ENCODE measurements at regions not wholly inside any gene's neighbourhood (a gene's known extent, or its start where the extent isn't known, plus 50 kb on each side); places are given as distances from the start of the nearest gene placed in this dataset.

- Mint-ChIP-seq H3K9me3 (ENCODE audit: insufficient read depth) (no peaks in the 10 kb centered on the region), H3K4me3 (no peak overlapping the region), H3K4me1 (ENCODE audit: low read depth) (no peaks in the 10 kb centered on the region), H3K36me3 (ENCODE audit: low read depth) (no peaks in the 10 kb centered on the region), H3K27me3 (ENCODE audit: low read depth) (peaks cover 2% of the 10 kb centered on the region), H3K27ac (no peak overlapping the region)
- ChIA-PET POLR2A (no interaction called here), CTCF (interaction anchor here (1.2 kb wide), 1 partner anchor 8 kb away, joined by 3 read pairs; no protein-coding TSS in a partner anchor)
- ATAC-seq (no peak), DNase-seq (no peak)
These were observed 307.5 kb upstream of the CLINT1 start for GRCh38 chr5:158166424-158166823.

GRCh38 chr5:158165647-158166046 lies 306.7 kb upstream of the CLINT1 start:
- no peaks in the 10 kb centered on the region for H3K9me3 Mint-ChIP-seq (ENCODE audit: insufficient read depth)
- ChIA-PET POLR2A (no interaction called here), CTCF (interaction anchor here (1.2 kb wide), 1 partner anchor 9 kb away, joined by 3 read pairs; no protein-coding TSS in a partner anchor)
- H3K27ac Mint-ChIP-seq: no peak overlapping the region
- H3K27me3 Mint-ChIP-seq (ENCODE audit: low read depth): peaks cover 2% of the 10 kb centered on the region
- no peak overlapping the region for H3K4me3 Mint-ChIP-seq
- H3K36me3 Mint-ChIP-seq (ENCODE audit: low read depth): no peaks in the 10 kb centered on the region
- no peaks in the 10 kb centered on the region for H3K4me1 Mint-ChIP-seq (ENCODE audit: low read depth)
- no peak for DNase-seq
- ATAC-seq: no peak

DNA sequence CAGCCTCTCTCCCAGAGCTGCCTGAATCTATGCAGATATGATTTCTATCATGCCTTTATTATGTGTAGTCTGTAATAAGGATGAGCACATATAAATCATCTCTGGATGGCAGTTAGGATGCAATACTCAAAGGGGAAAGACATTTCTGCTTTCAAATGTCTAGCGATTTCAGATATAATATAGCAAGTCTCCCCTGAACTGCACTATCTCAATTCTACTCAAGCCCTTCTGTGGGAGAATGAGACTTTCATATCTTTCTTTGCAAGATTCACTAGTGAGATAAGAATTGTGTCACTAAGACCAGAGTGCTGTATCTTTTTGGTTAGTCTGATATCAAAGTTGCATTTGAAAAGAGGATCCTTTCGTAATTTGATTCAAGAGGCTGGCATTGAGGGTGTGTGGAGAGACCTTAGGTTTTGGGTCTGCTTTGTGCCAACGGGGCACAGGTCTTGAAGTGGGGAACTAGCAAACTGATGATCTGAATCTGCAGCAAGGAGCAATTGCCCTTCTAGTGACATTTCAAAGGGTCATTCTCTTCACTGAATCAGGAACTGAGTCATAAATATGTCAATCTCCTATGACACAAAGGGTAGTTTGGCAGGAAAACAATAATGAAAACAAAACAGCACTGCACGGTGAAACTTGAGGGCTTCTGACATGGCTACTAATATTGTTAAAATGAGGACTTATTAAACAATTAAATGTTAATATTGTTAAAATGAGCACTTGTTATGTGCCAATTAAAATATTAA lies 305.5 kb upstream of the CLINT1 start:
- H3K27me3 Mint-ChIP-seq (ENCODE audit: low read depth): peaks cover 2% of the 10 kb centered on the region
- no peaks in the 10 kb centered on the region for H3K36me3 Mint-ChIP-seq (ENCODE audit: low read depth)
- no peak overlapping the region for H3K27ac Mint-ChIP-seq
- ChIA-PET POLR2A (no interaction called here), CTCF (no interaction called here)
- H3K4me1 Mint-ChIP-seq (ENCODE audit: low read depth): no peaks in the 10 kb centered on the region
- DNase-seq: no peak
- H3K9me3 Mint-ChIP-seq (ENCODE audit: insufficient read depth): no peaks in the 10 kb centered on the region
- H3K4me3 Mint-ChIP-seq: no peak overlapping the region
- ATAC-seq: no peak

DNA sequence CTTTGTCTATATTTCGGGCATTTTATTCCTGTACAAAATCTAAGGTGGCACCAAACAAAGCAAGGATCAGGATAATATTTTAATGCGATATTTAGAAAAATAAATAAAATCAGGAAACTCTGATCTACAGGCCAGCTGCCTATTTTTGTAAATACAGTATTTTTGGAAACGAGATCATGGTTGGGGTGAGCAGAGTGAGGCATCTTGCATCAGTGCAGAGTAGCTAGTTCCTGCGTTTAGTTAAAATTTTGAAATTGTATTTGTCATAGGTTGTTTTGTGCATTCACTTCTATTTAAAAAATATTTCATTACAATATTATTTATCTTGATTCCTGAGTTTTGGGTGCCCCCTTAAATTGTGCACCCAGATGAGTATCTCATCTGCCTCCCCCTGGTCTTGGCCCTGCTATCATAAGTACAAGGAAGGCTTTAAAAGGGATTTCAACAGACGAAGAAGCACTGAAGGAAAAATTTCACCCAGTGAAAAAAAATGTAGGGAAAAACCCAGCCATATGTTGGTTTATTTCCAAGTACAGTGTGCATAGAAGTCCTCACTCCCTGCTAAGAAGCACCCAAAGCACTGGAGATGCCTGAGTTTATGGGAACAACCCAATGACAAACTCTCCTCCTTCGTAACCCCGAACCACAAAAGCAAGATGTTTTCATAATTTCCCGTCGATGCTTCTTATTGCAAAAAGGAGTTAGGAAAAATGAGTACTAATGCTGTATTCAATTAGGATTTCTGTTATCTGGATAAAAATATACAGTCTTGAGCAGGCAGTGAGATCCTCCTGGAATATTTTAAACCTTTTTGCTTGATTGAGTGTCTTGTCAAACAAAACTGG lies 304.7 kb upstream of the CLINT1 start:
- Mint-ChIP-seq H3K36me3 (ENCODE audit: low read depth) (no peaks in the 10 kb centered on the region), H3K27ac (no peak overlapping the region), H3K4me3 (no peak overlapping the region), H3K27me3 (ENCODE audit: low read depth) (peaks cover 2% of the 10 kb centered on the region), H3K9me3 (ENCODE audit: insufficient read depth) (no peaks in the 10 kb centered on the region), H3K4me1 (ENCODE audit: low read depth) (no peaks in the 10 kb centered on the region)
- CTCF ChIA-PET: interaction anchor here (0.6 to 2.0 kb wide), 2 partner anchors 88 to 774 kb away, joined by 3 to 6 read pairs; no protein-coding TSS in a partner anchor
- DNase-seq (no peak), ATAC-seq (no peak)
- POLR2A ChIA-PET: no interaction called here

DNA sequence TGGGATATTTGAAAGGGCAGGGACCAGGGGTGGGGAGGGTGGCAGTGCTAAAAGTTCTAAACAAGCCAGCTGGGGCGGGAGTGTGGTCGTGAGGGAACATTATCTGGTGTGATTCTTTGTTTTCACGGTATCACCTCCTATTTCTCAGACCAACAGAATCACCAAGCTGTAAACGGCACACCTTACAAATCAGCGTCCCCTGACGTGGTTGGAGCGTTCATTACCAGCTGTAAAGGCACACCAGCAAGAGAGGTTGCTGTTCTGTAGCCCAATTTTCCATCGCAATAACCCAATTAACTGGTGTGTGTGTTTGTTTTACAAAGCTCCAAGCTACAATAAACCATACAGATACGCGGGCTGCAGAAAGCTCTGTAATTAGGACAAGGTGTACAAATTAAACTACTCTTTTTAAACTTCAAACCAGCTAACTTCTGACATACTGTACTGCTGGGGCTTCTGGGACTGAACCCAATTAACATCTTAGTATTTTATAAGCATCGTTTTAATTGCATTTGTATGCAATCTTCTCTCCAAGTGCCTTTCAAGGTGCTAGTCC lies 303.6 kb upstream of the CLINT1 start:
- H3K4me3 Mint-ChIP-seq: no peak overlapping the region
- ChIA-PET POLR2A (no interaction called here), CTCF (interaction anchor here (2.0 to 2.2 kb wide), 2 partner anchors 12 to 87 kb away, joined by 6 to 8 read pairs; no protein-coding TSS in a partner anchor)
- H3K36me3 Mint-ChIP-seq (ENCODE audit: low read depth): no peaks in the 10 kb centered on the region
- no peaks in the 10 kb centered on the region for H3K4me1 Mint-ChIP-seq (ENCODE audit: low read depth)
- peaks cover 5% of the 10 kb centered on the region for H3K27me3 Mint-ChIP-seq (ENCODE audit: low read depth)
- no peaks in the 10 kb centered on the region for H3K9me3 Mint-ChIP-seq (ENCODE audit: insufficient read depth)
- ATAC-seq: no peak
- no peak for DNase-seq
- H3K27ac Mint-ChIP-seq: no peak overlapping the region

DNA sequence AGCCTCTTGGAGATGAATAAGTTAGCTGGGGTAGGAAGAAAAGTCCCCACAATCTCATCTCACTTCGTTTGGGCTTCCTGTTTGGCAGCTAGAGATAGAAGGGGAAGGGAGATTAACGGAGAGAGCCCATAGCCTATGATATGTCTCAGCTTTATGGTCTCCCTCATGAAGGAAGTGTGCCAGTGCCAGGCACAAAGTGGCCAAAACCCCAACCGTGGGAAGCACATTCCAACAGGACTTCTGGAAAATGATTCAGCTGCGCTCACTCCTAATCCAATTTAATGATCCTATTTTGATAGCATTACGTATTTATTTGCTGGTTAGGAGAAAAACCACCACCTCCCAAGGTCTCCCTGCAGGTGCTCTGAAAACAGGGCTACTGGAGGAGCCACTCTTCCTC lies 303.1 kb upstream of the CLINT1 start:
- Mint-ChIP-seq H3K27me3 (ENCODE audit: low read depth) (peaks cover 5% of the 10 kb centered on the region), H3K36me3 (ENCODE audit: low read depth) (no peaks in the 10 kb centered on the region), H3K4me3 (no peak overlapping the region), H3K27ac (no peak overlapping the region), H3K9me3 (ENCODE audit: insufficient read depth) (no peaks in the 10 kb centered on the region), H3K4me1 (ENCODE audit: low read depth) (no peaks in the 10 kb centered on the region)
- CTCF ChIA-PET: interaction anchor here (2.0 to 2.2 kb wide), 2 partner anchors 13 to 87 kb away, joined by 6 to 8 read pairs; no protein-coding TSS in a partner anchor
- no peak for ATAC-seq
- DNase-seq: no peak
- POLR2A ChIA-PET: interaction anchor here (0.7 kb wide), 1 partner anchor 142 kb away, joined by 3 read pairs; no protein-coding TSS in a partner anchor

DNA sequence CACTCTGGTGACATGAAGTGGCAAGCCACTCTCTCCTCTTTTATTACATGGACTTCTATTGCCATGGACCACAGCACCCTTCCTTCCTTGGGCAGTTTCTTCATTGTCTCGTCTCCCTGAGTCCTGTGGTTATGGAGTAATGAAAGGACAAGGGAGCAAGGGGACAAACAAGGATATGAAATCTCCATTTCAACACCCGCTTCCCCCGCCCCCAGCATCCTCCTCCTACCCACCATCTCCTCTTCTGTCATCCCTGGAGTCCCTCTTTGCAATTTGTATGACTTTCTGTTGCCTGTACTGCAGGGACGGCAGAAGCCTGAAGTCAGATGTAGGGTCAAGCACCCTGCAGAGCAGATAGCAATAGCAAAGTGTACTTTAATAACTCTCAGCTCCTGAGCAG lies 300.7 kb upstream of the CLINT1 start:
- Mint-ChIP-seq H3K9me3 (ENCODE audit: insufficient read depth) (no peaks in the 10 kb centered on the region), H3K4me3 (no peak overlapping the region), H3K27me3 (ENCODE audit: low read depth) (peaks cover 6% of the 10 kb centered on the region), H3K4me1 (ENCODE audit: low read depth) (no peaks in the 10 kb centered on the region), H3K27ac (no peak overlapping the region), H3K36me3 (ENCODE audit: low read depth) (no peaks in the 10 kb centered on the region)
- POLR2A ChIA-PET: no interaction called here
- CTCF ChIA-PET: no interaction called here
- ATAC-seq: no peak
- no peak for DNase-seq

- ChIA-PET POLR2A (no interaction called here), CTCF (interaction anchor here (1.1 kb wide), 1 partner anchor 19 kb away, joined by 3 read pairs; no protein-coding TSS in a partner anchor)
- ATAC-seq: no peak
- Mint-ChIP-seq H3K27me3 (ENCODE audit: low read depth) (peaks cover 8% of the 10 kb centered on the region), H3K9me3 (ENCODE audit: insufficient read depth) (no peaks in the 10 kb centered on the region), H3K4me1 (ENCODE audit: low read depth) (no peaks in the 10 kb centered on the region), H3K36me3 (ENCODE audit: low read depth) (no peaks in the 10 kb centered on the region), H3K4me3 (no peak overlapping the region), H3K27ac (no peak overlapping the region)
- DNase-seq: no peak
These were observed 297.0 kb upstream of the CLINT1 start for GRCh38 chr5:158155811-158156505.

GRCh38 chr5:158155067-158155466 lies 296.1 kb upstream of the CLINT1 start:
- Mint-ChIP-seq H3K4me3 (no peak overlapping the region), H3K27me3 (ENCODE audit: low read depth) (peaks cover 8% of the 10 kb centered on the region), H3K36me3 (ENCODE audit: low read depth) (no peaks in the 10 kb centered on the region), H3K4me1 (ENCODE audit: low read depth) (no peaks in the 10 kb centered on the region), H3K9me3 (ENCODE audit: insufficient read depth) (no peaks in the 10 kb centered on the region), H3K27ac (no peak overlapping the region)
- ChIA-PET CTCF (no interaction called here), POLR2A (no interaction called here)
- no peak for DNase-seq
- ATAC-seq: no peak

DNA sequence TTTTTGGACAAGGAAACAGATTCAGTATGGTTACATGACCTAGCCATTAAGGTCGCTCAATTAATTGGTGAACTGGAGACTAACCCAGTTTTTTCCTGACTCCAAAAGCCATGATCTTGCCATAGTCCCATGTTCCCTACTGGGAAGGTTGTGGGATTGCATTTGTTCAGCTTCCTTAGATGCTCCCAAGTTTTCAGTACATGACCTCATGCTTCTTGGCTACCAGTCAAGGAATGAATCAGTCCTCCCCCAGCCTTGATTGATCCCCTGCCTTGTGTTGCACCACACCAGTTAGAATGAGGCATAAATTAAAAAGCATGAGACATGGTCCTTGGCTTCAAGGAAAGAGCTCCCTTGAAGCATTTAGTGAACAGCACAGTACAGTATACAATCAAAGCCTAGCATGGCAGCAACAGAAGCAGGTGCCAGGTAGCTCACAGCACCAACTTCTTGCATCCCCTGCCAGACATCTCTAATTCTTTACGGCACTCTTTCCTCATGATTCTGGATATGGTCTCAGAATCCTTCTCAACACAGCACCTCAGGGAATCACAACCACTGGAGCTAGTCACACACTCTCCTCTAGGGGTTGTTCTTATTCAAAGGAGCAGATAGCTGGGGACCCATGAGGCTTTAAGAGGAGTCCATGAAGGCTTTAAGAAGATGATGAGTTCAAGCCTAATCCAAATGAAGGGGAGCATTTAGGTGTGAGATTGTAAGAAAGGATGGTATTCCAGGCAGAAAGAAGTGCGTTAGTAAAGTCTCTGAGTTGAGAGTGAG lies 295.5 kb upstream of the CLINT1 start:
- Mint-ChIP-seq H3K36me3 (ENCODE audit: low read depth) (no peaks in the 10 kb centered on the region), H3K4me1 (ENCODE audit: low read depth) (no peaks in the 10 kb centered on the region), H3K9me3 (ENCODE audit: insufficient read depth) (no peaks in the 10 kb centered on the region), H3K27ac (no peak overlapping the region), H3K27me3 (ENCODE audit: low read depth) (peaks cover 8% of the 10 kb centered on the region), H3K4me3 (no peak overlapping the region)
- POLR2A ChIA-PET: no interaction called here
- DNase-seq (no peak), ATAC-seq (no peak)
- CTCF ChIA-PET: interaction anchor here (1.5 kb wide), 1 partner anchor 79 kb away, joined by 5 read pairs; no protein-coding TSS in a partner anchor

DNA sequence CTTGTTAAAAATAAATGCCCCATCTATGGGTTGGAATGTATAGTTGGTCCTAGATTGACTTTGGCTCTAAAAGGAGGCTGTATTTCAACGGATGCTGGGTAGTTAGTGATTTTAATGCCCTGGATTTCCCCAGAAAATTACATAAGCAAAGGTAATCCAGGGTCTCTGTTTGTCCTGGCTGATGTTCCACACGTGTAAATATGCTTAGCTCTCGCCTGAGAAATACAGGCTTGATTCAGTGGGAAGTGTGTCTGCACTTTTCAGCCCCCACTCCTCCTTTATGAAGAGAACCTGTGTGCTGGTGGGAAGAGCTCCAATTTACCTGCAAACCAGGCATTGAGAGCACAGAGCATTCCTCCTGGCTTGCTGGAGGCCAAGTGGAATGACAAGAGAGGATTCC lies 294.6 kb upstream of the CLINT1 start:
- CTCF ChIA-PET: interaction anchor here (1.5 kb wide), 1 partner anchor 78 kb away, joined by 5 read pairs; no protein-coding TSS in a partner anchor
- Mint-ChIP-seq H3K9me3 (ENCODE audit: insufficient read depth) (no peaks in the 10 kb centered on the region), H3K27me3 (ENCODE audit: low read depth) (peaks cover 8% of the 10 kb centered on the region), H3K27ac (no peak overlapping the region), H3K4me3 (no peak overlapping the region), H3K36me3 (ENCODE audit: low read depth) (no peaks in the 10 kb centered on the region), H3K4me1 (ENCODE audit: low read depth) (no peaks in the 10 kb centered on the region)
- DNase-seq (no peak), ATAC-seq (no peak)
- POLR2A ChIA-PET: no interaction called here
